CD4-positive, CD25-positive, alpha-beta regulatory T cell (primary cell): ENCODE measurements at regions not wholly inside any gene's neighbourhood (a gene's known extent, or its start where the extent isn't known, plus 50 kb on each side); places are given as distances from the start of the nearest gene placed in this dataset.

Source experiments
- ATAC-seq, 2 donors: fragments of 150-1000 bp; cut with Tn5 transposase; one replicate each; pipeline ENCODE4 v1.10.0; 2021; ENCODE audit warnings: low read depth in 2 of 2, moderate number of reproducible peaks in 2 of 2, moderate library complexity in 1 of 2
- DNase-seq, 3 donors: peaks; one replicate each; pipeline versions ENCODE4 v3.0.0 to v3.0.0-alpha.2; 2012 to 2022; ENCODE audit warnings: mixed read lengths in 1 of 3
- H3K27ac ChIP-seq: one replicate; pipeline ENCODE4 v1.7.0; 2013; ENCODE audit warnings: mild to moderate bottlenecking, low read length; ENCODE audit not compliant: insufficient read depth, poor library complexity, severe bottlenecking
- H3K27me3 ChIP-seq: one replicate; pipeline ENCODE4 v1.7.0; 2013; ENCODE audit warnings: low read length; ENCODE audit not compliant: control insufficient read depth, insufficient read depth
- H3K36me3 ChIP-seq: one replicate; pipeline ENCODE4 v1.7.0; 2013; ENCODE audit warnings: mild to moderate bottlenecking, low read length, moderate library complexity; ENCODE audit not compliant: control insufficient read depth, insufficient read depth
- H3K4me1 ChIP-seq: 2 replicates; pipeline ENCODE4 v1.7.0; 2013; ENCODE audit warnings: mild to moderate bottlenecking, low read length; ENCODE audit not compliant: insufficient read depth, control insufficient read depth, poor library complexity, severe bottlenecking
- H3K4me3 ChIP-seq: one replicate; pipeline ENCODE4 v1.7.0; 2013; ENCODE audit warnings: low read depth, mild to moderate bottlenecking, low read length, moderate library complexity
- H3K9me3 ChIP-seq, 2 experiments: 1 replicate in 1 of 2; 2 replicates in 1 of 2; pipeline ENCODE4 v1.7.0; 2013; ENCODE audit warnings: low read length in 2 of 2, mild to moderate bottlenecking in 1 of 2, moderate library complexity in 1 of 2; ENCODE audit not compliant: control insufficient read depth in 2 of 2
- H3K27ac Mint-ChIP-seq, 3 donors: one replicate each; pipeline ENCODE4 v1.8.0; 2020 to 2022; ENCODE audit warnings: mild to moderate bottlenecking in 3 of 3, mixed read lengths in 3 of 3, moderate library complexity in 2 of 3
- H3K27me3 Mint-ChIP-seq: one replicate; pipeline ENCODE4 v1.8.0; 2022; ENCODE audit warnings: mild to moderate bottlenecking, mixed read lengths
- H3K36me3 Mint-ChIP-seq: one replicate; pipeline ENCODE4 v1.8.0; 2020; ENCODE audit warnings: mixed read lengths
- H3K4me1 Mint-ChIP-seq, 4 donors: one replicate each; pipeline ENCODE4 v1.8.0; 2020 to 2022; ENCODE audit warnings: mixed read lengths in 4 of 4, mild to moderate bottlenecking in 1 of 4
- H3K4me3 Mint-ChIP-seq, 4 donors: one replicate each; pipeline ENCODE4 v1.8.0; 2020 to 2022; ENCODE audit warnings: mild to moderate bottlenecking in 4 of 4, mixed read lengths in 4 of 4, moderate library complexity in 3 of 4
- H3K9me3 Mint-ChIP-seq, 7 donors: one replicate each; pipeline ENCODE4 v1.8.0; 2020 to 2022; ENCODE audit warnings: mixed read lengths in 7 of 7, mild to moderate bottlenecking in 3 of 7, moderate library complexity in 2 of 7

- Mint-ChIP-seq H3K9me3 (peaks cover 0 to 6% (median 0%) of the 10 kb centered on the region in 7 donors), H3K4me1 (no peaks in the 10 kb centered on the region), H3K27ac (no peak overlapping the region), H3K4me3 (no peak overlapping the region), H3K36me3 (no peaks in the 10 kb centered on the region), H3K27me3 (no peaks in the 10 kb centered on the region)
- no peak overlapping the region for H3K27ac ChIP-seq
- no peaks in the 10 kb centered on the region for H3K27me3 ChIP-seq
- no peaks in the 10 kb centered on the region for H3K36me3 ChIP-seq
- no peak overlapping the region for H3K4me3 ChIP-seq
- no peak for ATAC-seq
- H3K9me3 ChIP-seq, result no peaks in the 10 kb centered on the region
- no peaks in the 10 kb centered on the region for H3K4me1 ChIP-seq
- DNase-seq, result no peak
Measured at GRCh38 chr6:22497276-22497675, 72.1 kb upstream of the HDGFL1 start.

DNA sequence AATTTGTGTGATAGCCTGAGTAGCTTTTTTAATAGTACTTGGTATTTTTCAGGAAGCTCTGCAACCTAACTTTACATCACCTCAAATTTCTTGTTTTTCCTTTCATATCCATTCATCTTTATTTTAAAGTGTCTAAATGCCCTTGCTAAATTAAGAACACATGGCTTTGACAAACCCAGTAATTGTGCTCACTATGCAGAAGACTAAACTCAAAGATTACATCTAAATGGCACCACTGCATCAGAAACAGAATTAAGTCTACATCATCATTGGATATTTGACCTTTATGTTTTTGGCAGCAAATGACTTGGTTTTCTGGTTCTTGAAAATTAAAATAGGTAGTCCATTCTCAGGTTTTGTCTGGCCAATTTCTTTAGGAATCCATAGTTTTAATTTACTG lies 69.6 kb upstream of the HDGFL1 start:
- no peaks in the 10 kb centered on the region for H3K36me3 Mint-ChIP-seq
- Histone ChIP-seq H3K27me3 (no peaks in the 10 kb centered on the region), H3K27ac (no peak overlapping the region), H3K9me3 (no peaks in the 10 kb centered on the region), H3K4me3 (no peak overlapping the region), H3K36me3 (no peaks in the 10 kb centered on the region), H3K4me1 (no peaks in the 10 kb centered on the region)
- no peaks in the 10 kb centered on the region for H3K27me3 Mint-ChIP-seq
- H3K9me3 Mint-ChIP-seq, result peaks cover 0 to 4% (median 0%) of the 10 kb centered on the region in 7 donors
- DNase-seq (no peak), ATAC-seq (no peak)
- no peak overlapping the region for H3K27ac Mint-ChIP-seq
- H3K4me3 Mint-ChIP-seq, result no peak overlapping the region
- no peaks in the 10 kb centered on the region for H3K4me1 Mint-ChIP-seq

DNA sequence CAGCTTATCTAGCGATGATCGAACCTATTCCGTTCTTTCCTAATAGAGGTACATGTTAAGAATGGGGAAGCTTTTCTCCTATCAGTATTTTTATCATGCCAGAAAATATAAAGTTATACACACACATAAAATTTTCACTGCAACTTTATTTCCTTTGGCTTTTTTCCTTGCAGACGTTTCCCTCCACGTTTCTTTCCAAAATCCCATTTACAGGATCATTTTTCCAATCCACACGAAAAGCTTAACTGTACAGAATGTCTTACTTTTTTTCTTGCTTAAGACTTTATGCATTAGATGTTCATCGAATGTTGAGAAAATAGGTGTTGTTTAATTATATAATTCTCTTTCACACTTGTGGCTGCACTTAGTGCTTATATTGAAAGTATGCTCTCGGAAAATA lies 62.9 kb upstream of the HDGFL1 start:
- H3K27me3 Mint-ChIP-seq, result no peaks in the 10 kb centered on the region
- H3K27ac Mint-ChIP-seq, result no peak overlapping the region
- H3K4me1 Mint-ChIP-seq, result no peaks in the 10 kb centered on the region
- DNase-seq (no peak), ATAC-seq (no peak)
- no peak overlapping the region for H3K4me3 Mint-ChIP-seq
- Histone ChIP-seq H3K4me3 (no peak overlapping the region), H3K27ac (no peak overlapping the region), H3K9me3 (no peaks in the 10 kb centered on the region), H3K36me3 (no peaks in the 10 kb centered on the region), H3K27me3 (no peaks in the 10 kb centered on the region), H3K4me1 (no peaks in the 10 kb centered on the region)
- H3K9me3 Mint-ChIP-seq, result peaks cover 0 to 5% (median 1%) of the 10 kb centered on the region in 7 donors
- H3K36me3 Mint-ChIP-seq, result no peaks in the 10 kb centered on the region

DNA sequence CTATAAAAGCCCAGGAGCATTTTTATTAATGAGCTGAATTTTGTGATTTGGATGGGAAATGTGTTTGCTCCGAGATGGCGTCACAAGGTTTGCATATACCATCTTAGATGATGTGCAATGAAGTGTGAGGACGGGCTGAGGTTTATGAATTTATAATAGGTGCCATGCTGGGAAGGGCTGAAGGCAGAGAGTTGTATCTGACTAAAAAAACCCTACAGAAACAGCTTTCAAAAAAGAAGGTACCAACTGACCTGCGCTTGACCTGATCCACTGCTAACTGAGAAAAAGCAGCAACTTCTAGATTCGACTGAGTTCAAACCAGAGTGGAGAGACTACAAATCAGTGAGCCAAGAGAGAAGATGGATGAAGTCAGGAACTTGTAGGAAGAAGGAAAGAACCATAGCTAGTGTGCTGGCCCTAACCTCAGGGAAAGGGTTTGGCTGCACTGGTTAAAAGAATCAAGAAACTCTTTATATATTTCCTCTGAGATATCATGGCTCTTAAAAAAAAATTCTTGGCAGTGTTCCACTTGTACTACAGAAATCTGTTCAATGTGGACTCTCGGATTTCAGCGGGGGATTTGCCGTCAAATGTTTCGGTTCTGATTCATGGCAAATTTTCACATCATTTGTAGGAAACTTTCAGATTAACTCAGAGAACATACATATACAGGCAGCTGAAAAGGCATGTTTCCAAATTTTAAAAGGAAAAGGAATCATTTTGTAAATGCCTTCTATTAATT lies 56.5 kb upstream of the HDGFL1 start:
- Mint-ChIP-seq H3K36me3 (no peaks in the 10 kb centered on the region), H3K4me1 (no peaks in the 10 kb centered on the region), H3K27me3 (no peaks in the 10 kb centered on the region), H3K4me3 (no peak overlapping the region), H3K9me3 (peaks cover 0 to 10% (median 3%) of the 10 kb centered on the region in 7 donors), H3K27ac (no peak overlapping the region)
- Histone ChIP-seq H3K27me3 (no peaks in the 10 kb centered on the region), H3K4me3 (no peak overlapping the region), H3K9me3 (no peaks in the 10 kb centered on the region), H3K36me3 (no peaks in the 10 kb centered on the region), H3K4me1 (no peaks in the 10 kb centered on the region), H3K27ac (no peak overlapping the region)
- DNase-seq (no peak), ATAC-seq (no peak)

DNA sequence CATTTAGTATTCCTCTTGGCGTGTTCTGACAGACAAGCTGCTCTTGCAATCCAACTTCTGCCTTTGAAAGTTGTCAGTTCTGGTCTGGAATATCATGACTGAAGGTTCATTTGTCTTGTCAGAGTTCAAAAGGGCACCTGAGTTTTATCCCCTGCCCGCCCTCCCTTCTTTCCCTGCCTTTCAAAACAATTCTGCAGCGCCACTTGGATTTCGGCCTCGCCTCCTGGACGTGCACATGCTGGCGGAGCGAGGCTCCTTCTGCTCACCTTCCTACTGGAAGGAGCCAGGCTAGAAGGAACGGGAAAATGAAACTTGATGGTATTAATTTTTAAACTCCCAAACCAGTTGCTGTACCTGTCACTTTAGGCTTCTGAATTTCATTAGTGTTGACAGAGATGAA lies 55.7 kb upstream of the HDGFL1 start:
- Mint-ChIP-seq H3K9me3 (peaks cover 0 to 9% (median 2%) of the 10 kb centered on the region in 7 donors), H3K4me1 (no peaks in the 10 kb centered on the region), H3K4me3 (no peak overlapping the region), H3K27ac (no peak overlapping the region), H3K36me3 (no peaks in the 10 kb centered on the region), H3K27me3 (no peaks in the 10 kb centered on the region)
- Histone ChIP-seq H3K27ac (no peak overlapping the region), H3K36me3 (no peaks in the 10 kb centered on the region), H3K9me3 (no peaks in the 10 kb centered on the region), H3K27me3 (no peaks in the 10 kb centered on the region), H3K4me1 (no peaks in the 10 kb centered on the region), H3K4me3 (no peak overlapping the region)
- DNase-seq (no peak), ATAC-seq (no peak)

DNA sequence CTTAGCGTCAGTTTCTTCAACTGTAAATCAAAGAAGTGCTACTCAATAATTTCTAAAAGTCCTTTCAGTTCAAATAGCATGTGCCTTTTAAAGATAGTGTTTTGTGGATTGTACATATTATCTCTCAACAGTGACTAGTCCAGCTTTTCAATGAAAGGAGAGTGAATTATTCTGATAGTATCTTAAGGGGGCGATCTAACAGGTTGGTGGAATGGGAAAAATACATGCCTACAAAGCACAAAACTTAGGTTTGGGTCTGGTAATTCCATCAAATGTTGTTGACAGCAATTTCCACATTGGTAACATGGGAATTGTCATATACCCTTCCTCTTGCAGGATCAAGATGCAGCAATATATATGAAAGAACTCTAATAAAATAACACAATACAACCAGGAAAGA lies 50.1 kb upstream of the HDGFL1 start:
- no peaks in the 10 kb centered on the region for H3K27me3 Mint-ChIP-seq
- no peak overlapping the region for H3K27ac ChIP-seq
- no peaks in the 10 kb centered on the region for H3K9me3 ChIP-seq
- H3K36me3 Mint-ChIP-seq, result no peaks in the 10 kb centered on the region
- peaks cover 2 to 17% (median 6%) of the 10 kb centered on the region in 7 donors for H3K9me3 Mint-ChIP-seq
- no peaks in the 10 kb centered on the region for H3K36me3 ChIP-seq
- H3K27me3 ChIP-seq, result no peaks in the 10 kb centered on the region
- no peaks in the 10 kb centered on the region for H3K4me1 ChIP-seq
- H3K4me1 Mint-ChIP-seq, result no peaks in the 10 kb centered on the region
- no peak overlapping the region for H3K4me3 Mint-ChIP-seq
- no peak overlapping the region for H3K4me3 ChIP-seq
- DNase-seq (no peak), ATAC-seq (no peak)
- H3K27ac Mint-ChIP-seq, result no peak overlapping the region
